Stimulated activated CD4-positive, alpha-beta T cell treated with anti-CD3 and anti-CD28 coated beads, Interleukin-12 subunit alpha, Interleukin-12 subunit beta, amount 100 ng/mL, for 24 hours (primary cell): ENCODE measurements at regions not wholly inside any gene's neighbourhood (a gene's known extent, or its start where the extent isn't known, plus 50 kb on each side); places are given as distances from the start of the nearest gene placed in this dataset.
"Not testable (repeated sequence)": the region's sequence is repeated elsewhere in the genome, so short reads cannot be mapped to it uniquely, and the experiment has no call there.

Source experiments
- DNase-seq, 2 experiments: peaks; one replicate each; pipeline ENCODE4 v3.0.0-alpha.2; 2020; ENCODE audit warnings: low read depth in 2 of 2

- no peak for DNase-seq
These were observed 179.9 kb upstream of the CXCL12 start for GRCh38 chr10:44564790-44565189.

DNA sequence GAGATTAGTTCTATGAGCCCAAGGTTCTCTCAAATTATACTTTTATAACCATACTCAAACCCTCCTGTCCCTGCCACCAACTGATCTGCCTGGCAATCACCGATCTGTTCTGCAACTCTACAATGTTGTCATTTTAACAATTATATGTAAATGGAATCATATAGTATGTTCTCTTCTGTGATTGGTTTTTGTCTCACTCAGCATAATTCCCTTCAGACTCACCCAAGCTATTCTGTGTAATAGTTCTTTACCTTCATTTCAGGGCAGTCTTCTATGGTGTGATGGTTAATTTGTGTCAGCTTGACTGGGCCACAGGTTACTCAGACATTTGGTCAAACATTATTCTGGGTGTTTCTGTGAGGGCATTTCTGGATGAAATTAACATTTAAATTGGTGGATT, 181.9 kb upstream of the CXCL12 start:
- DNase-seq, result no peak

- no peak for DNase-seq
These were observed 182.6 kb upstream of the CXCL12 start for GRCh38 chr10:44567471-44567870.

GRCh38 chr10:44569193-44570091, 184.5 kb upstream of the CXCL12 start:
- DNase-seq, result no peak

DNA sequence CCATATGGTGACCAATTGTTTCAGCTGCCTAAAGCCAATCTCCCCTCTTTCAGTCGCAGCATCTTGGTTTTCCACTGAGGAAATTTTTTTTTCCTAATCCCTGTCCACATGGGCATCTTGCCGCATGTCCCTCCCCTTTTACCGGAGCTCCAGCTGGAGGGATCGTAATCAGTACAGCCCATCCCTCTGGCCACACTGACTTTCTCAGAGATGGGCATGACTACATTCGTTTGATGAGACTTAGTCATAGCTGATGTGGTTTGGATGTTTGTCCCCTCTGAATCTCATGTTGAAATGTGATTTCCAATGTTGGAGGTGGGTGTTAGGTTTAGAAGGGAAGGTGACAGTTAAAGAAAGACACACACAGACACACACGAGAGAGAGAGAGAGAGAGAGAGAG, 186.8 kb upstream of the CXCL12 start:
- DNase-seq, result no peak

DNA sequence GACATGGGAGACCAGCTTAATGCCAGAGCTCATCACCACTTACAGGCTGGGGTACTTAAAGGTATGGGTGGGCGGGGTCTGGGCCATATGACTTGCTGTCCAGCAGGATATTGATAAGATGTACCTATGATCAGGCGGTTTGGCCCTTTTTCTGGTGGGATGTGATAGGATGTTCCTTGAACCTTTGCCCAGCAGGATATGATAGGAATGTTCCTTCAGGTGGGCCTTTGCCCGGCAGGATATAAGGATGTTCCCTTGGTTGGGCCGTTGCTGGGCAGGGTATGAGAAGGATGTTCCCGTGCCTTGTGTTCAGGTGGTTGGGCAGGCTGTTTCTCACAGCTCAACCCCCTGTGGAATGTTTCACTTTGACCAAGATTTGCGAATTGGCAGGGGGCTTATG, 187.2 kb upstream of the CXCL12 start:
- no peak for DNase-seq

- no peak for DNase-seq
These were observed 188.9 kb upstream of the CXCL12 start for GRCh38 chr10:44573821-44574220.

- no peak for DNase-seq
These were observed 189.9 kb upstream of the CXCL12 start for GRCh38 chr10:44574596-44575480.

GRCh38 chr10:44575601-44576380, 190.9 kb upstream of the CXCL12 start:
- DNase-seq, result no peak

- DNase-seq, result no peak
These were observed 191.8 kb upstream of the CXCL12 start for GRCh38 chr10:44576702-44577191.

GRCh38 chr10:44577533-44577932, 192.6 kb upstream of the CXCL12 start:
- DNase-seq, result no peak

GRCh38 chr10:44578271-44578670, 193.4 kb upstream of the CXCL12 start:
- no peak for DNase-seq

DNA sequence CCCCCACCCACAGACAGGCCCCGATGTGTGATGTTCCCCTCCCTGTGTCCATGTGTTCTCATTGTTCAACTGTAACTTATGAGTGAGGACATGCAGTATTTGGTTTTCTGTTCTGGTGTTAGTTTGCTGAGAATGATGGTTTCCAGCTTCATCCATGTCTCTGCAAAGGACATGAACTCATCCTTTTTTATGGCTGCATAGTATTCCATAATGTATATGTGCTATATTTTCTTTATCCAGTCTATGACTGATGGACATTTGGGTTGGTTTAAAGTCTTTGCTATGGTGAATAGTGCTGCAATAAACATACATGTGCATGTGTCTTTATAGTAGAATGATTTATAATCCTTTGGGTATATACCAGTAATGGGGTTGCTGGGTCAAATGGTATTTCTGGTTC, 194.1 kb upstream of the CXCL12 start:
- DNase-seq, result not testable (repeated sequence)

DNA sequence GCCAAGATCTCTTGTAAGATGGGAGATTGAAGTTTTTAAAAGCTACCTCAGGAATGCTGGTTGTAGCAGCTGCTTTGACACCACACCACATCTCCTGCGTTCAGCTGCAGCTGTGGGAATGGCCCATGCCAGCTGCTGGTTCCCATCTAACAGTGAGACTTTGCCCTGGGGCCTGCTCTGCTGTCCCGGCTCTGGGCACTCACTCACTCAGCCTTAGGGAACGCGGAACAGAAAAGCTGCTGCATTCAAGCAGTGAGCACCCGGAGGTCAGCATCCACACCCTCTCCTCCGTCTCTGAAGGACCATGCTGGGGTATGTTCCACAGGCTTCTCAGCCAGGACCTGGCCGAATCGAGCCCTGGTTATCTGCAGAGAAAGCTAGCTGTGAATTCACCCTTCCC, 197.1 kb upstream of the CXCL12 start:
- DNase-seq, result no peak

- no peak for DNase-seq
These were observed 202.8 kb upstream of the CXCL12 start for GRCh38 chr10:44587488-44588318.

GRCh38 chr10:44589181-44589943, 204.5 kb upstream of the CXCL12 start:
- DNase-seq, result no peak

- DNase-seq, result no peak
These were observed 205.1 kb upstream of the CXCL12 start for GRCh38 chr10:44589944-44590449.

DNA sequence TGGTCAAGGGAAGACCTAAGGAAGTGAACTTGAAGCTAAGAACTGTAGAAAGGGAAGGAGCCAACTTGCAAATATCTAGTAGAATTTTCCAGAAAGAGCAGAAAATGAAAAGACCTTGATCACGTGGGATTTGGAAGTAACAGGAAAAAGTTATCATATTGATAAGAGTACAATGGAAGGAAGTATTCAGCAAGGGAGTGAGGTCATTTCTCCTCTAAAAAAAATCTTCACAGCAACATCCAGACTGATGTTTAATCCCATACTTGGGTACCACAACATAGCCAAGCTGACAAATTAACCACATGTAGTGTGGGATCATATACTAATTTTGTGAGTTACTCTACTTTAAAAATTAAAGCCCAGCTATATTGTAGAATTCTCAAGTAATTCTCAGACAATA, 207.0 kb upstream of the CXCL12 start:
- no peak for DNase-seq

GRCh38 chr10:44593952-44594351, 209.1 kb upstream of the CXCL12 start:
- DNase-seq, result no peak

DNA sequence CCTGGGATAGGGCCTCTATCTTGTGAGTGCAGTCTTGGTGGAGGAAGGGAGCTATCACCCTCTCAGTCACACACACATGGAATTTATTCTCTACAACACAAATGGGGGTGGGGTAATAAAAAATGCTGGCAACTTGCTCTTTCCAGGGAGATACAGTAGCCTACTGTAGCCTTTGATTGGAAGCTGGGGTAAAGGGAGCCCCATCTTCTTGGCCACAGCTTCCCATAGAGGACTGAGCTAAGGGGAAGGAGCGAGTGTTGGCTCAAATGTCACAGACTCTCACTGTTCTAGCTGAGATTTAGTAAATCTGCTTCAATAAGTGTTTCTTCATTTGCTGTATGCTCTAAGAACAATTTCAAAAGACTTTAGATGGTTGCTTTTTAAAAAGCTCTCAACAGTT, 222.2 kb upstream of the CXCL12 start:
- DNase-seq, result no peak
